ENCODE measurements at regions not wholly inside any gene's neighbourhood (a gene's known extent, or its start where the extent isn't known, plus 50 kb on each side); places are given as distances from the start of the nearest gene placed in this dataset.

DNA sequence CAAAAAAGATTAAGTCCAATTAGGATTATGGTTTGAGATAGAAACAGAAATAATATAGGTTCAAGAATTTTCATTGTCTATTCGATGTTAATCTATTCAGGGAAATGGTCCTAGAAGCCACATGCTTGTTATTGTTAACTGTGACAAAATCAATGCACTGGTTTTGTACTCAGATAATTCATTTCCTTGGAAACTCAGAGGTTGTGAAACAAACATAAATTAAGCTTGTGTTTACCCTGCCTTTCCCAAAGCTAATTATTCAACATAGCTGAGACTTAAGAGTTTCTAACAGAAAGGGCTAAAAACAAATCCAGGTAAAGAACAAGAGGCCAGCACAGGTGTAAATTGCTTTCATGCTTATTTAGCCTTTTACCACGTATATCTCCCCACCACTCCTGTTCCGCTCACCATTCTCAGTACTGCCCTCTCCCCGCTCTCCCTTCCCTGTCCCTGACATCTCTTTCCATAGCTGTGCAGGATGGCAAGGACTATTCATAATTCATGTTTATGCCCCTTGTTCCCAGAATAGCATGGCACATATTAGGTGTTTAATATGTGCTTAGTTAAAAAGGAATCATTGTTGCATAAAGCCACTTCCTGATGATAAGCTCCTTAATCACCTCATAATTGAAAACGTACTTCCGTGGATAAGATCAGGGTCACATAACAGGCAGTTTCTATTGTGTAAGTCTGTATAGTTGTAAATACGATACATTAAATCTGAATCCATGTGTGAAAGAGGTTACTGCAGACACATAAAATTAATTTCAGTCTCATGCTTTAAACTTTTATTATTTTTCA, 131.8 kb upstream of the USP15 start:
- H3K4me3 ChIP-seq (ENCODE audit: low read length in 2 of 2): no peak overlapping the region
- no peak overlapping the region for H3K27ac ChIP-seq (ENCODE audit: low read length)
- H3K36me3 ChIP-seq (ENCODE audit: control insufficient read depth in 2 of 2, insufficient read depth in 2 of 2, low read length in 2 of 2): no peaks in the 10 kb centered on the region
- H3K27me3 ChIP-seq (ENCODE audit: control insufficient read depth in 1 of 2, insufficient read depth in 2 of 2, low read length in 2 of 2): no peaks in the 10 kb centered on the region
- H3K4me1 ChIP-seq (ENCODE audit: control insufficient read depth, insufficient read depth, low read length): no peaks in the 10 kb centered on the region
- H3K9me3 ChIP-seq (ENCODE audit: control insufficient read depth in 2 of 2, low read length in 2 of 2): no peaks in the 10 kb centered on the region
- H3K9ac ChIP-seq (ENCODE audit: low read length in 2 of 2): no peak overlapping the region

DNA sequence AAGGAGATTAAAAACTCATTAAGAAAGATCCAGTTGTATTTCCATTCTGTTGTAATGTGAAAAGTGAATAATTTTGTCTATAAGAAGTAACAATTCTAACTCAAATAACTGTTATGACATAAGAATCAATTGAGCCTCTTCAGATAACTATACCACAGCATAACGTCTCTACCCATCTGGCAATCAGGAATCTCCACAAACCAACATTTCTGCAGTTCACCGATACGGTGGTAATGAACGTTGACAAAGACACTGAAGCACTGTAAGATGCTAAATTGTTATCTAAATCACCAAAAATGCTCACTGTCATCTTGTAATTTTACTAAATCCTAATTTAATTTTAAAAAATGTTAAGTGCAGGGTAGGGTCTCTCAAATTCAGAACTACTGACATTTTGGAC, 130.9 kb upstream of the USP15 start:
- Histone ChIP-seq H3K9ac (ENCODE audit: low read length in 2 of 2) (no peak overlapping the region), H3K4me3 (ENCODE audit: low read length in 2 of 2) (no peak overlapping the region), H3K27me3 (ENCODE audit: control insufficient read depth in 1 of 2, insufficient read depth in 2 of 2, low read length in 2 of 2) (no peaks in the 10 kb centered on the region), H3K27ac (ENCODE audit: low read length) (no peak overlapping the region), H3K9me3 (ENCODE audit: control insufficient read depth in 2 of 2, low read length in 2 of 2) (no peaks in the 10 kb centered on the region), H3K36me3 (ENCODE audit: control insufficient read depth in 2 of 2, insufficient read depth in 2 of 2, low read length in 2 of 2) (no peaks in the 10 kb centered on the region), H3K4me1 (ENCODE audit: control insufficient read depth, insufficient read depth, low read length) (no peaks in the 10 kb centered on the region)

DNA sequence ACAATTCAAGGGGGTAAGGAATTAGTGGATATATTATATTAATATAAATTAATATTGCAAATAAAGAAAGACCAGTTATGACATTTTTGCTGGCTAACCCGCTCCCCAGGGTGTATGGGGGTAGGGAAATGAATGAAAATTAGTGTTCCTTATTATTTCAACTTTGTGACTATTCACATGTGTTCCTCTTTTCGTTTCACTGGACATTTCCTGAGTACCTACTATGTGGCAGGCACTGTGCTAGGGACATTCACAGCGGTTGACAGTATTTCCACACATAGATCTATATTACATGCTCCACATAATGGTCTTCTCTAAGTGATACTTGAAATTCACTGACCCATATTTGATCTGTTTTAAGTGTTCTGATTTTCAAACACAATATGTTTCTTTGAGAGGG, 129.8 kb upstream of the USP15 start:
- no peaks in the 10 kb centered on the region for H3K4me1 ChIP-seq (ENCODE audit: control insufficient read depth, insufficient read depth, low read length)
- no peak overlapping the region for H3K9ac ChIP-seq (ENCODE audit: low read length in 2 of 2)
- no peak overlapping the region for H3K27ac ChIP-seq (ENCODE audit: low read length)
- H3K27me3 ChIP-seq (ENCODE audit: control insufficient read depth in 1 of 2, insufficient read depth in 2 of 2, low read length in 2 of 2): no peaks in the 10 kb centered on the region
- H3K9me3 ChIP-seq (ENCODE audit: control insufficient read depth in 2 of 2, low read length in 2 of 2): no peaks in the 10 kb centered on the region
- H3K36me3 ChIP-seq (ENCODE audit: control insufficient read depth in 2 of 2, insufficient read depth in 2 of 2, low read length in 2 of 2): no peaks in the 10 kb centered on the region
- no peak overlapping the region for H3K4me3 ChIP-seq (ENCODE audit: low read length in 2 of 2)

DNA sequence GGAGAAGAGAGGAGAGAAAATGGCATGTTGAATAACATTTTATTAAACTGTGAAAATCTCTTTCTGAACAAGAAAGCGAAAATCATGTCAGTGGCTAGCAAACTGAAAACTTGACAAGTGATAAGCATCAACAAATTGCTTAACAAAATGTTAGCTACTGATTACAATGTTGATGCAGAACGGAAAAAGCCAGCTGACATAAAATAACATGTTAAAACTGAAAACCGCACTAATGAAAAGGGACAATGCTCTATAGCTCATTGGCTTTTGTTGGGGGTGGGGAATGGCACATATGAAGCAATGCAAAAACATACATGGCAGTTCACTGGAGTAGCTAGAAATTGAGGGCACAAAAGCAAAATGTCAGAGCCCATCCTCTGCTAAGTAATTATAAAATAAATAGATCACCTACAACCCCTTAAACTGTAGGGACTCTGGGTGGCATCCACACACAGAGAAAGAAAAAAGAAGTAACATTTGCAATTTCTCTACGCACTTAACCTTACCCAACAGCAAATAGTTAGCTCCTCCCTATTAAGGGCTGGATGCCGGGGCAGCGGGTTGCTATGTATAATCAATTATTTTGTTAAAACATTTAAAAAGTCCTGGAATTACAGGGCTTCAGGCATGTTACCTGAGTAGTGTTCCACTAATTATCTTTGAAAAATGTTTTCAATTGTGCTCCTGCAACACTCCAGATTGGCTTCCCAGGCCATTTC, 129.2 kb upstream of the USP15 start:
- no peaks in the 10 kb centered on the region for H3K4me1 ChIP-seq (ENCODE audit: control insufficient read depth, insufficient read depth, low read length)
- no peak overlapping the region for H3K9ac ChIP-seq (ENCODE audit: low read length in 2 of 2)
- H3K36me3 ChIP-seq (ENCODE audit: control insufficient read depth in 2 of 2, insufficient read depth in 2 of 2, low read length in 2 of 2): no peaks in the 10 kb centered on the region
- H3K27me3 ChIP-seq (ENCODE audit: control insufficient read depth in 1 of 2, insufficient read depth in 2 of 2, low read length in 2 of 2): no peaks in the 10 kb centered on the region
- no peak overlapping the region for H3K27ac ChIP-seq (ENCODE audit: low read length)
- H3K4me3 ChIP-seq (ENCODE audit: low read length in 2 of 2): no peak overlapping the region
- H3K9me3 ChIP-seq (ENCODE audit: control insufficient read depth in 2 of 2, low read length in 2 of 2): no peaks in the 10 kb centered on the region

DNA sequence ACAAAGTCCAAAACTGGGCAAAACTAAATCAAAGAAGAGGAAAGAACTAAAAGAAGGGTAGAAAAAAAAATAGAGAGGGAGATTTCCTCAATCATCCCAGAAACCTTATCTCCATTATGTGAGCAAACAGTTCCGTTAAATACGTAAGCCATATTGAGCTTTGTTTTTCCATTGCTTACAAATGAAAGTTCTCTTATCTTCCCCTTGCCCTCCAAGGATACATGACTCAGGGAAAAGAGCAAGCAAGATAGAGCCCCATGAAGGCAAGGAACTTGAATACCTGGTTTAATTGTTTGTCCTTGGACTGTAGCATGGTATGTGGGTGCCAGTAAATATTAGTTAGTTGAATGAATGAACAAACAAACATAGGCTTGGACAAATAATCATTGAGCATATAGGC, 126.8 kb upstream of the USP15 start:
- Histone ChIP-seq H3K27me3 (ENCODE audit: control insufficient read depth in 1 of 2, insufficient read depth in 2 of 2, low read length in 2 of 2) (no peaks in the 10 kb centered on the region), H3K9ac (ENCODE audit: low read length in 2 of 2) (no peak overlapping the region), H3K9me3 (ENCODE audit: control insufficient read depth in 2 of 2, low read length in 2 of 2) (no peaks in the 10 kb centered on the region), H3K4me3 (ENCODE audit: low read length in 2 of 2) (no peak overlapping the region), H3K36me3 (ENCODE audit: control insufficient read depth in 2 of 2, insufficient read depth in 2 of 2, low read length in 2 of 2) (no peaks in the 10 kb centered on the region), H3K4me1 (ENCODE audit: control insufficient read depth, insufficient read depth, low read length) (no peaks in the 10 kb centered on the region), H3K27ac (ENCODE audit: low read length) (no peak overlapping the region)

DNA sequence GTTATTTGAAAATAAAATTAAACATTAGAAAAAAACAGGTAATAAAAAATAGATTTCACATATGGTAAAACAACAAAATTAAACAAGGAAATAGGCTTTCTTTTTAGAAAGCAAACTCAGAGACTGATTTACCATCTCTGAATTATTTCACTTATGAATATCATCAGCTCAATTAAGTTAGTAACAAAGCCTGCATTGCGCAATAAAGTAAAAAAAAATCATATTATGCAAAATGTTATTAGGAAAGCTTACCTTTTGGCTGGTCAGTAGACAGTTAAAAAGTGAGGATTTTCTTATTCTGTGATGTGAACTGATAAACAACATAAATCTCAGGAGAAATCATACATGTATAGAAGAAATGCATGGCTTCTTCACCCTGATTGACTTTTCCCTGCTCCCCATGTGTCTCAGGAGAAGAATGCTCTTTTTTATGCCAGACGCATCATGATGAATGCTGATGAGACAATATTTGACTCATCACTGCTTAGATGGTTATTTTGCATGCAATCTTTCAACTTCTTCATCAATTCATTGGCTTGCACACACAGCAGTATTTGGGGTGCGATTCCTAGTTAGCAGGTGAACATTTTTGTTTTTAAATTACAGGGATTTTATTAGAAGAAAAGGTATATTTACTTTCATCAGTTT, 124.5 kb upstream of the USP15 start:
- H3K36me3 ChIP-seq (ENCODE audit: control insufficient read depth in 2 of 2, insufficient read depth in 2 of 2, low read length in 2 of 2): no peaks in the 10 kb centered on the region
- no peak overlapping the region for H3K4me3 ChIP-seq (ENCODE audit: low read length in 2 of 2)
- H3K27ac ChIP-seq (ENCODE audit: low read length): no peak overlapping the region
- H3K9me3 ChIP-seq (ENCODE audit: control insufficient read depth in 2 of 2, low read length in 2 of 2): no peaks in the 10 kb centered on the region
- H3K27me3 ChIP-seq (ENCODE audit: control insufficient read depth in 1 of 2, insufficient read depth in 2 of 2, low read length in 2 of 2): no peaks in the 10 kb centered on the region
- no peak overlapping the region for H3K9ac ChIP-seq (ENCODE audit: low read length in 2 of 2)
- no peaks in the 10 kb centered on the region for H3K4me1 ChIP-seq (ENCODE audit: control insufficient read depth, insufficient read depth, low read length)

DNA sequence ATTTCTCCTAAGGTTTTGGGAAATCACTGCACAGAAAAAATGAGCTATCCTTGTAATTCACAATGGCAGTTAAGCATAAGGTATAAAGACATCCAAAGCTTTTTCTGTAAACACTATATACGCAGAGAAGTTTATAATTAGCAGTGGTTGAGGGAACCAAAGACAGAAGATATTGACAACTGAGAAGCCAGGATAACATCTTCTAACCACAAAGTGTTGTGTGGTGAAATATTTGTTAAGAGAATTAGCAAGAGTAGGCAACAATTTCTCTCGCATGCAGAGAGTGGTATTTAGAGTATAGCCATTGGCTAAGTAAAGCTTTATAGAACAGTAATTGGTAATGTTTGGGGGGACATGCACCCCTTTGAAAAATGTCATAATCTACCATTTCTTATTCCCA, 123.7 kb upstream of the USP15 start:
- Histone ChIP-seq H3K27ac (ENCODE audit: low read length) (no peak overlapping the region), H3K36me3 (ENCODE audit: control insufficient read depth in 2 of 2, insufficient read depth in 2 of 2, low read length in 2 of 2) (no peaks in the 10 kb centered on the region), H3K4me1 (ENCODE audit: control insufficient read depth, insufficient read depth, low read length) (no peaks in the 10 kb centered on the region), H3K27me3 (ENCODE audit: control insufficient read depth in 1 of 2, insufficient read depth in 2 of 2, low read length in 2 of 2) (no peaks in the 10 kb centered on the region), H3K9ac (ENCODE audit: low read length in 2 of 2) (no peak overlapping the region), H3K4me3 (ENCODE audit: low read length in 2 of 2) (no peak overlapping the region), H3K9me3 (ENCODE audit: control insufficient read depth in 2 of 2, low read length in 2 of 2) (no peaks in the 10 kb centered on the region)

DNA sequence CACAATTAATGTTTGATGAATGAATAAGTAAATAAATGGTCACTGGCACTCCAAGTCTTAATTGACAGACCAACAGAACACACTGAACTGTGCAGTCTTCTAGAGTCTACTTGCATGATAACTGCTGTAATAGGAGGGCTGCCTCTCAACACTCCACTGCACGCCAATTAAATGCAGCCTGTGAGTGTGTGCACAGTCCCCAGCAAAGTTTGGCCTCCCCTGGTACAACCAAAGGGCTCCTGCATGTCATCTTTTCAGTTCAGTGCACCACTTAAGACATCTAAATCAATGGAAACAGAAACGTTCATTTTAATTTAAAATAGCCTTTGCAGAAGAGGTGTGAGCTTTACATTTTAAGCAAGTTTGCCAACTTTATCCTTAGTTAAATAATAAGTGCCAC, 121.7 kb upstream of the USP15 start:
- Histone ChIP-seq H3K9me3 (ENCODE audit: control insufficient read depth in 2 of 2, low read length in 2 of 2) (no peaks in the 10 kb centered on the region), H3K9ac (ENCODE audit: low read length in 2 of 2) (no peak overlapping the region), H3K36me3 (ENCODE audit: control insufficient read depth in 2 of 2, insufficient read depth in 2 of 2, low read length in 2 of 2) (no peaks in the 10 kb centered on the region), H3K27me3 (ENCODE audit: control insufficient read depth in 1 of 2, insufficient read depth in 2 of 2, low read length in 2 of 2) (no peaks in the 10 kb centered on the region), H3K27ac (ENCODE audit: low read length) (no peak overlapping the region), H3K4me3 (ENCODE audit: low read length in 2 of 2) (no peak overlapping the region), H3K4me1 (ENCODE audit: control insufficient read depth, insufficient read depth, low read length) (no peaks in the 10 kb centered on the region)

DNA sequence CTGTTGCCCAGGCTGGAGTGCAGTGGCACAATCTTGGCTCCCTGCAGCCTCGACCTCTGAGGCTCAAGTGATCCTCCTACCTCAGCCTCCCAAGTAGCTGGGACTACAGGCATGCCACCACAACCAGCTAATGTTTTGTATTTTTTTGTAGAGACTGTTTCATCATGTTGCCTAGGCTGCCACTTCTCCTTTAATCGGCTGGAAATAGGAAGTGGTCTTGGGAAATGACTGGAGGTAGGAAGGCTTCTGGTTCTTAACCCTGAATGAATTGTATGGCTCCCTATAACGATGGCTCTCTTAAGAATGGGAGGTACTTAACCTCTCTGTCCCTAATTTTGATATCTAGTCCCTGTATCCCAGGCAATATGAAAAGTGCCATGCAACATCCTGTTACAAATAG, 113.9 kb upstream of the USP15 start:
- Histone ChIP-seq H3K27me3 (ENCODE audit: control insufficient read depth in 1 of 2, insufficient read depth in 2 of 2, low read length in 2 of 2) (no peaks in the 10 kb centered on the region), H3K4me1 (ENCODE audit: control insufficient read depth, insufficient read depth, low read length) (no peaks in the 10 kb centered on the region), H3K4me3 (ENCODE audit: low read length in 2 of 2) (no peak overlapping the region), H3K9me3 (ENCODE audit: control insufficient read depth in 2 of 2, low read length in 2 of 2) (no peaks in the 10 kb centered on the region), H3K36me3 (ENCODE audit: control insufficient read depth in 2 of 2, insufficient read depth in 2 of 2, low read length in 2 of 2) (no peaks in the 10 kb centered on the region), H3K9ac (ENCODE audit: low read length in 2 of 2) (no peak overlapping the region), H3K27ac (ENCODE audit: low read length) (no peak overlapping the region)

DNA sequence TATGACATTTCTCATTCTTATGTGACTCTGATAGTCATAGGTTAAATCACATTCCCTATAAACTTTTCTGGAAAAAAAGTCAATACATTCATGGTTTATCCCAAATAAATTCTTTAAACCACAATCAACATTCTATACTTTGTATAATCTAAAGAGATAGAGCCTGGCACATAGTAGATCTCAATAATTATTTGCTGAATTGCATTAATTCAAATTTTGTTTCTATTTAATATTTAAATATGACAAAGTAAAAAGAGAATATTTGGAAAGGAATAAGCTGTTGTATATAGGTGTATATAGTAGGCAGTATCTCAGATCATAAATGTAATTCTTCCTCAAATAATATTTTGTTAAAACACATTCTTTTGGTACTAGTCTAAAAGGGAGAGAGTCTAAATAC, 102.2 kb upstream of the USP15 start:
- Histone ChIP-seq H3K36me3 (ENCODE audit: control insufficient read depth in 2 of 2, insufficient read depth in 2 of 2, low read length in 2 of 2) (no peaks in the 10 kb centered on the region), H3K27me3 (ENCODE audit: control insufficient read depth in 1 of 2, insufficient read depth in 2 of 2, low read length in 2 of 2) (no peaks in the 10 kb centered on the region), H3K9me3 (ENCODE audit: control insufficient read depth in 2 of 2, low read length in 2 of 2) (no peaks in the 10 kb centered on the region), H3K27ac (ENCODE audit: low read length) (no peak overlapping the region), H3K9ac (ENCODE audit: low read length in 2 of 2) (no peak overlapping the region), H3K4me3 (ENCODE audit: low read length in 2 of 2) (no peak overlapping the region), H3K4me1 (ENCODE audit: control insufficient read depth, insufficient read depth, low read length) (no peaks in the 10 kb centered on the region)

All from stomach smooth muscle (tissue), 2 donors.